ENCODE measurements at regions not wholly inside any gene's neighbourhood (a gene's known extent, or its start where the extent isn't known, plus 50 kb on each side); places are given as distances from the start of the nearest gene placed in this dataset.
"Not testable (repeated sequence)": the region's sequence is repeated elsewhere in the genome, so short reads cannot be mapped to it uniquely, and the experiment has no call there.

DNA sequence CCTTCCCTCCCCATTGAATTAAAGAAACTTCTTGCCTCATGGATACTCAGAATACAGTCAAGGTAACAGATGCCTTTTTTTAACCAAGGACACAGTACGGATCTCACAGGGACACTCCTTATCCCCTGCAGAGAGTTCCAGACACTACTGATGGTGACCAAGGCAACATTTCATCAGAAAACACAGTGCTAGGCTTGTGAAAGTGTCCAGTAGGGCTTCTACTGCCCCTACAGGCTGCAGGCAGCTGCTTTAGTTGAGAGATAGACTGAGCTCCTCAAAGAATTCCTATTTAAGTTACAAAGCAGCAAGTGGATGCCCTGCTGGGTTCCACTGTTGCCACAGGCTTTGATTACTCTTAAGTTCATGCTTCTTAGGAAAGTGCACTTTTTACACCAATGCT is 2137.8 kb upstream of the DEFB115 start:
- DNase-seq (ENCODE audit: low read depth in 2 of 3, low spot score in 2 of 3): not testable (repeated sequence)

DNA sequence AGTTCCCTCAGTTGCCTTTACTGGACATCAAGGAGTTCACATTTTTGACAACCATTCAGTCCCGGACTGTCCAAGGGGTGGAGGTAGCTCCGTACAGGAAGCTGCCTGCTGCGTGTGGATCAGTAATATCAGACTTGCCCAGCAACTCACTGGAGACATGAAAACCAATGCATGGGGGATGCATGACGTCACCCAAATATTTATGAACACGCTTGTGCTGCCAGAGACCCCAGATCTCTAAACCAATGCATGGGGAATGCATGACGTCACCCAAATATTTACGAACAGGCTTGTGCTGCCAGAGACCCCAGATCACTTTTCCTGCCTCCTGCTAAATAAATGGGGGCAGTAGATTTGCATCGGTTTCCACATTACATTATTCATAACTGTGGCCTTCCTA is 2137.4 kb upstream of the DEFB115 start:
- DNase-seq (ENCODE audit: low read depth in 2 of 3, low spot score in 2 of 3): not testable (repeated sequence)

DNA sequence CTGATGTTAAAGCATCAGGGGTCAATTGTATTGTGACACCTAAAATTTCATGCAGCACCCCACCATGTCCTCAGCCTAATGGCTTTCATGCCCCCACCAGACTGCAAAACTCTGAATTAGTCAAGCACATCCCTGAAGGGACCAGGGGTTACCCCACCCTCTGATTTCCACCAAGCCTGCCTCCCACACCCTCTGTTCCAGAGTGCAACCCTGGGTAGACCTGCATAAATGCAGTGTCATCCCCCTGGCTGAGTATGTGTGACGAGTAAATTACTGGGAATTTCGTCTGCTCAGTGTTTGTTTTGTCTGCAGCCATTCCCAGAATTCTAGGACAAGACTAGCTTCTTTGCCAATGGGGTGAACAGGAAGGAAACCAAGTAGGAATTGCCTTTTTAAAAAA is 2136.9 kb upstream of the DEFB115 start:
- DNase-seq (ENCODE audit: low read depth in 2 of 3, low spot score in 2 of 3): not testable (repeated sequence)

DNA sequence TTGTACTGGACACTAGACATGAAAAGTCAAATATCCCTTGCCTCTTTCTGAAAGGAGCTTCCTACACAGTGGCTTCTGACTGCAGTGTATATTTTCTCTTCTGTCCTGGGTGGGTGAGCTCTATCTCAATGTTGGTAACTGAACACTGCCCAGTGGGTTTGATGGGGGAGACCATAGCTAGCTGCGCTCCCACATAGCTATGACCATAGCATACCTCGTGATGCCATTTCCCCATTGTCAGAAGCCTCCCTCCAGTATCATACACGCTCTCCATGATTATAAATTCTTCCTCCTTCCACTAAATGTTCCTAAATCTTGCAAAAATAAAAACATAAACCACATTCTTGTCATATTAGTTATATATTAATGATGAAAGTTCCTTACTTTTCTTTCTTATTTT is 2134.7 kb upstream of the DEFB115 start:
- DNase-seq (ENCODE audit: low read depth in 2 of 3, low spot score in 2 of 3): not testable (repeated sequence)

DNA sequence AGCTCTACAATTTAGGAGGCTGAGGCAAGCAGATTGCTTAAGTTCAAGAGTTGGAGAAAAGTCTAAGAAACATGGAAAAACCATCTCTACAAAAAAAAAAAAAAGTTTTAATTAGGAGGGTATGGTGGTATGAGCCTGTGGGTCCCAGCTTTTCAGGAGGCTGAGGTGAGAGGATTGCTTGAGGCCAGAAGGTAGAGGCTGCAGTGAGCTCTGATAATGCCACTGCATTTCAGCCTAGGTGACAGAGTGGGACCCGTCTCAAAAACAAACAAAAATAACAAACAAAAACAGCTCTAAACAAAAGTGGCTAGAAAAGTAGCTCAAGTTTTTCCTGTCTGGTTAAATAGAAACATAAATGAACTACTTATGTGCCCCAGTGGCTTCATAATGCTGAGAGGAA is 2133.6 kb upstream of the DEFB115 start:
- DNase-seq (ENCODE audit: low read depth in 2 of 3, low spot score in 2 of 3): no peak

All from hematopoietic multipotent progenitor cell (in vitro differentiated cells).